ENCODE measurements at regions not wholly inside any gene's neighbourhood (a gene's known extent, or its start where the extent isn't known, plus 50 kb on each side); places are given as distances from the start of the nearest gene placed in this dataset.
"Not testable (repeated sequence)": the region's sequence is repeated elsewhere in the genome, so short reads cannot be mapped to it uniquely, and the experiment has no call there.

GRCh38 chr3:10647376-10647775, 142.0 kb upstream of the ATP2B2 start:
- Histone ChIP-seq H3K4me3 (ENCODE audit: low read depth in 2 of 2, low read length in 2 of 2) (no peak overlapping the region), H3K36me3 (ENCODE audit: control insufficient read depth, insufficient read depth, low read length) (no peaks in the 10 kb centered on the region), H3K27ac (ENCODE audit: low read length) (no peak overlapping the region), H3K9me3 (ENCODE audit: control insufficient read depth, insufficient read depth, low read depth, low read length) (no peaks in the 10 kb centered on the region), H3K4me1 (ENCODE audit: control insufficient read depth, insufficient read depth, low read length) (no peaks in the 10 kb centered on the region), H3K27me3 (ENCODE audit: control insufficient read depth, insufficient read depth, low read length) (peaks cover 15% of the 10 kb centered on the region)
- no peak for DNase-seq (ENCODE audit: low read depth, low spot score)
- no peak for TF ChIP-seq POLR2AphosphoS5 (IDR thresholded peaks at IDR 0.05; ENCODE audit: low read depth, low read length)
- TF ChIP-seq TCF7L2 (IDR thresholded peaks at IDR 0.05; ENCODE audit: low read depth, low read length) = no peak
- TF ChIP-seq, protein P1, sequence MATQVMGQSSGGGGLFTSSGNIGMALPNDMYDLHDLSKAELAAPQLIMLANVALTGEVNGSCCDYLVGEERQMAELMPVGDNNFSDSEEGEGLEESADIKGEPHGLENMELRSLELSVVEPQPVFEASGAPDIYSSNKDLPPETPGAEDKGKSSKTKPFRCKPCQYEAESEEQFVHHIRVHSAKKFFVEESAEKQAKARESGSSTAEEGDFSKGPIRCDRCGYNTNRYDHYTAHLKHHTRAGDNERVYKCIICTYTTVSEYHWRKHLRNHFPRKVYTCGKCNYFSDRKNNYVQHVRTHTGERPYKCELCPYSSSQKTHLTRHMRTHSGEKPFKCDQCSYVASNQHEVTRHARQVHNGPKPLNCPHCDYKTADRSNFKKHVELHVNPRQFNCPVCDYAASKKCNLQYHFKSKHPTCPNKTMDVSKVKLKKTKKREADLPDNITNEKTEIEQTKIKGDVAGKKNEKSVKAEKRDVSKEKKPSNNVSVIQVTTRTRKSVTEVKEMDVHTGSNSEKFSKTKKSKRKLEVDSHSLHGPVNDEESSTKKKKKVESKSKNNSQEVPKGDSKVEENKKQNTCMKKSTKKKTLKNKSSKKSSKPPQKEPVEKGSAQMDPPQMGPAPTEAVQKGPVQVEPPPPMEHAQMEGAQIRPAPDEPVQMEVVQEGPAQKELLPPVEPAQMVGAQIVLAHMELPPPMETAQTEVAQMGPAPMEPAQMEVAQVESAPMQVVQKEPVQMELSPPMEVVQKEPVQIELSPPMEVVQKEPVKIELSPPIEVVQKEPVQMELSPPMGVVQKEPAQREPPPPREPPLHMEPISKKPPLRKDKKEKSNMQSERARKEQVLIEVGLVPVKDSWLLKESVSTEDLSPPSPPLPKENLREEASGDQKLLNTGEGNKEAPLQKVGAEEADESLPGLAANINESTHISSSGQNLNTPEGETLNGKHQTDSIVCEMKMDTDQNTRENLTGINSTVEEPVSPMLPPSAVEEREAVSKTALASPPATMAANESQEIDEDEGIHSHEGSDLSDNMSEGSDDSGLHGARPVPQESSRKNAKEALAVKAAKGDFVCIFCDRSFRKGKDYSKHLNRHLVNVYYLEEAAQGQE (IDR thresholded peaks at IDR 0.05; ENCODE audit: insufficient read depth in 1 of 2, low read depth in 2 of 2, low read length in 1 of 2) = no peak
- TF ChIP-seq SIN3A (IDR thresholded peaks at IDR 0.05; ENCODE audit: borderline replicate concordance, insufficient read depth, low read depth, low read length) = no peak
- TF ChIP-seq, protein P2, sequence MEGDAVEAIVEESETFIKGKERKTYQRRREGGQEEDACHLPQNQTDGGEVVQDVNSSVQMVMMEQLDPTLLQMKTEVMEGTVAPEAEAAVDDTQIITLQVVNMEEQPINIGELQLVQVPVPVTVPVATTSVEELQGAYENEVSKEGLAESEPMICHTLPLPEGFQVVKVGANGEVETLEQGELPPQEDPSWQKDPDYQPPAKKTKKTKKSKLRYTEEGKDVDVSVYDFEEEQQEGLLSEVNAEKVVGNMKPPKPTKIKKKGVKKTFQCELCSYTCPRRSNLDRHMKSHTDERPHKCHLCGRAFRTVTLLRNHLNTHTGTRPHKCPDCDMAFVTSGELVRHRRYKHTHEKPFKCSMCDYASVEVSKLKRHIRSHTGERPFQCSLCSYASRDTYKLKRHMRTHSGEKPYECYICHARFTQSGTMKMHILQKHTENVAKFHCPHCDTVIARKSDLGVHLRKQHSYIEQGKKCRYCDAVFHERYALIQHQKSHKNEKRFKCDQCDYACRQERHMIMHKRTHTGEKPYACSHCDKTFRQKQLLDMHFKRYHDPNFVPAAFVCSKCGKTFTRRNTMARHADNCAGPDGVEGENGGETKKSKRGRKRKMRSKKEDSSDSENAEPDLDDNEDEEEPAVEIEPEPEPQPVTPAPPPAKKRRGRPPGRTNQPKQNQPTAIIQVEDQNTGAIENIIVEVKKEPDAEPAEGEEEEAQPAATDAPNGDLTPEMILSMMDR (IDR thresholded peaks at IDR 0.05) = no peak
- CTCF ChIA-PET = no interaction called here
- in situ Hi-C loops (cut with HindIII; ENCODE audit: low pct_unique_long_range_greater_than_20kb, low sequenced_read_pairs) = no loop called here
- POLR2A ChIA-PET = no interaction called here
- BruUV-seq (replicated peaks) = no TSS peak
- intact Hi-C loops (cut with micrococcal nuclease; ENCODE audit: unreplicated experiment) = no loop called here
- no peak for ATAC-seq

GRCh38 chr3:10648181-10648580, 142.8 kb upstream of the ATP2B2 start:
- TF ChIP-seq, protein P1 (IDR thresholded peaks at IDR 0.05; ENCODE audit: insufficient read depth in 1 of 2, low read depth in 2 of 2, low read length in 1 of 2) = no peak
- TF ChIP-seq, protein P2 (IDR thresholded peaks at IDR 0.05) = no peak
- TF ChIP-seq SIN3A (IDR thresholded peaks at IDR 0.05; ENCODE audit: borderline replicate concordance, insufficient read depth, low read depth, low read length) = no peak
- no peak for TF ChIP-seq POLR2AphosphoS5 (IDR thresholded peaks at IDR 0.05; ENCODE audit: low read depth, low read length)
- TF ChIP-seq TCF7L2 (IDR thresholded peaks at IDR 0.05; ENCODE audit: low read depth, low read length) = no peak
- peaks cover 15% of the 10 kb centered on the region for H3K27me3 ChIP-seq (ENCODE audit: control insufficient read depth, insufficient read depth, low read length)
- H3K9me3 ChIP-seq (ENCODE audit: control insufficient read depth, insufficient read depth, low read depth, low read length) = no peaks in the 10 kb centered on the region
- no peaks in the 10 kb centered on the region for H3K36me3 ChIP-seq (ENCODE audit: control insufficient read depth, insufficient read depth, low read length)
- intact Hi-C loops (cut with micrococcal nuclease; ENCODE audit: unreplicated experiment) = no loop called here
- H3K4me3 ChIP-seq (ENCODE audit: low read depth in 2 of 2, low read length in 2 of 2) = no peak overlapping the region
- ATAC-seq (no peak), DNase-seq (ENCODE audit: low read depth, low spot score) (no peak)
- H3K4me1 ChIP-seq (ENCODE audit: control insufficient read depth, insufficient read depth, low read length) = no peaks in the 10 kb centered on the region
- no peak overlapping the region for H3K27ac ChIP-seq (ENCODE audit: low read length)
- in situ Hi-C loops (cut with HindIII; ENCODE audit: low pct_unique_long_range_greater_than_20kb, low sequenced_read_pairs) = no loop called here
- no TSS peak for BruUV-seq (replicated peaks)
- ChIA-PET POLR2A (no interaction called here), CTCF (no interaction called here)

GRCh38 chr3:10649463-10649862, 144.1 kb upstream of the ATP2B2 start:
- H3K9me3 ChIP-seq (ENCODE audit: control insufficient read depth, insufficient read depth, low read depth, low read length); CTCF ChIA-PET; ATAC-seq; POLR2A ChIA-PET; intact Hi-C loops (cut with micrococcal nuclease; ENCODE audit: unreplicated experiment); H3K27ac ChIP-seq (ENCODE audit: low read length); H3K36me3 ChIP-seq (ENCODE audit: control insufficient read depth, insufficient read depth, low read length); BruUV-seq (replicated peaks); in situ Hi-C loops (cut with HindIII; ENCODE audit: low pct_unique_long_range_greater_than_20kb, low sequenced_read_pairs); H3K27me3 ChIP-seq (ENCODE audit: control insufficient read depth, insufficient read depth, low read length); H3K4me3 ChIP-seq (ENCODE audit: low read depth in 2 of 2, low read length in 2 of 2); H3K4me1 ChIP-seq (ENCODE audit: control insufficient read depth, insufficient read depth, low read length); DNase-seq (ENCODE audit: low read depth, low spot score): not testable (repeated sequence)
